HG03565 (cell line): ENCODE measurements at regions not wholly inside any gene's neighbourhood (a gene's known extent, or its start where the extent isn't known, plus 50 kb on each side); places are given as distances from the start of the nearest gene placed in this dataset.
"Not testable (repeated sequence)": the region's sequence is repeated elsewhere in the genome, so short reads cannot be mapped to it uniquely, and the experiment has no call there.

Experiments
- ATAC-seq: cut with Tn5 transposase; IDR thresholded peaks from one replicate; pipeline ENCODE4 v1.9.1; 2021; ENCODE audit warnings: mild to moderate bottlenecking, moderate library complexity; ENCODE audit not compliant: unreplicated experiment

DNA sequence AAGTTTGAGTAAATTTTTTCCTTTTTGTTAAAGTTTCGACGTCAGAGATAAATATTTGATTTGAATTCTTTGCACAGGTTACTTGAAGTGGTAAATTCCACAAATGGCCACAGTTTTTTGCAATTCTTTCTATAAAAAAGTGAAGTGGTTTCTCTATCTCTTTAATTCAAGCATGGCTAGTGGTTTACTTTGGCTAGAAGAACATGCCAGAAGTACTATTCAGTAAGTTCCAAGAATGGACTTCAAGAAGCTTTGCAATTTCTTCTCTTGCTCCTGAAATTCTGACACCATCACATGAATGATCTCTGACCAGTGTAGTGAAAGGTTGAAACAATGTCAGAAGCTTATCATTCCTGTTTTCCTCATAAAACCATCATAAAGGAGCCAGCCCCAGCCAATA is 55.7 kb upstream of the RNPC3 start:
- no peak for ATAC-seq

- no peak for ATAC-seq
Observed at GRCh38 chr1:103467100-103467499, 58.4 kb upstream of the RNPC3 start.

GRCh38 chr1:103461161-103462105 is 64.1 kb upstream of the RNPC3 start:
- peak; percentile 81 for ATAC-seq

- no peak for ATAC-seq
Observed at GRCh38 chr1:103460511-103460910, 65.0 kb upstream of the RNPC3 start.

- ATAC-seq = no peak
Observed at GRCh38 chr1:103459346-103459745, 66.2 kb upstream of the RNPC3 start.

DNA sequence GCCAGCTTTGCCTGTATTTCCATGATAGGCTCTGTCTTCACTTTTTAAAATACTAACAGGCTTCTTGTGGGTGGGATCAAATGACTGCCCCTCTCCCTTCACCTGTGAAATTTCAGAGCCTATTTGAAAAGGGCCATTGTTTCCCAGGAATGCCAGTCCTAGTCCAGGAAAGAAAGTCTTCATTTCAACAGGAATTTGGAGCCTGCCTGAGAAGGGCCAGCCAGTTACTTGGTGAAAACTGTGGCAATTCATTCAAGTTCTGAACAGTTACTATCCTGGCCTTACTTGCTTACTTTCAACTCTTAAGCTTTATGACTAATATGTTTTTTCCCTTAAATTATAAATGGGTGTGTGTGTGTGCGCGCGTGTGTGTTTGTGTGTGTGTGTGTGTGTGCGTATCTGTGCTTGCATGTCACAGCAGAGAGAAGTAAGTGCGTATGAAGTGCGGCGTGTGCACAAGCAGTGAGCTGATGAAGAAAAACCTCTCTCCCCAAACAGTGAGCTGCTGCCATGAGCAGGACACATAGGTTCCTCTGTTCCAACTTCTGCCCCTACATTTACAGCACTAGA is 67.5 kb upstream of the RNPC3 start:
- no peak for ATAC-seq

GRCh38 chr1:103448560-103448959 is 76.9 kb upstream of the RNPC3 start:
- ATAC-seq = no peak

- ATAC-seq = no peak
Observed at GRCh38 chr1:103447471-103447870, 78.0 kb upstream of the RNPC3 start.

DNA sequence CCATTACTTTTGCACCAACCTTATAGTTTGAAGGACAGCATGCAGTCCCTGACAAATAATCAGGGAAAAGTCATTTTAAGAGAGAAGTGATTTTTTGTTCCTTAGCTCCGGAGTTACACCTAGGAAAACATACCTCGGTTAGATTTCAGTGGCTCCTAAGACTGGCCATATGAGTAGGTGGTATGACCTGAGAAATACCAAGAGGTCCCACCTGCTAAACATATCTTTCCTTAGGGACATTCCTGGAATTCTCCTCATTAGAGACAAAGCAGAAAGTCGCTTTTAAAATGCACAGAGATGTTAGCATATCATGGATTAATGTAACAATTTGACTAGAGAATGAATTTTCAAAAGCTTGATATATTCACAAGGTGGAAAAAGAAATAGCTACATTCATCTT is 84.2 kb upstream of the RNPC3 start:
- ATAC-seq = no peak

DNA sequence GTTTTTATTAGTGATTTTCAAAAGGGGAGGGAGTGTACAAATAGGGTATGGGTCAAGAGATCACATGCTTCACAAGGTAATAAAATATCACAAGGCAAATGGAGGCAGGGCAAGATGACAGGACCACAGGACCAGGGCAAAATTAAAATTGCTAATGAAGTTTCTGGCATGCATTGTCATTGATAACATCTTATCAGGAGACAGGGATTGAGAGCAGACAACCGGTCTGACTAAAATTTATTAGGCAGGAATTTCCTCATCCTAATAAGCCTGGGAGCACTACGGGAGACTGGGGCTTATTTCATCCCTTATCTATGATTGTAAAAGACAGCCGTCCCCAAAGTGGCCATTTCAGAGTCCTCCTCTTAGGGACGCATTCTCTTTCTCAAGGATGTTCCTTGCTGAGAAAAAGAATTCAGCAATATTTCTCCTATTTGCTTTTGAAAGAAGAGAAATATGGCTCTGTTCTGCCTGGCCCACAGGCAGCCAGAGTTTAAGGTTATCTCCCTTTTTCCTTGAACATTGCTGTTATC is 88.9 kb upstream of the RNPC3 start:
- ATAC-seq = not testable (repeated sequence)

- no peak for ATAC-seq
Observed at GRCh38 chr1:103435443-103435842, 90.1 kb upstream of the RNPC3 start.

GRCh38 chr1:103424650-103425049 is 100.8 kb upstream of the RNPC3 start:
- no peak for ATAC-seq

GRCh38 chr1:103416681-103417286 is 108.7 kb upstream of the RNPC3 start:
- no peak for ATAC-seq

DNA sequence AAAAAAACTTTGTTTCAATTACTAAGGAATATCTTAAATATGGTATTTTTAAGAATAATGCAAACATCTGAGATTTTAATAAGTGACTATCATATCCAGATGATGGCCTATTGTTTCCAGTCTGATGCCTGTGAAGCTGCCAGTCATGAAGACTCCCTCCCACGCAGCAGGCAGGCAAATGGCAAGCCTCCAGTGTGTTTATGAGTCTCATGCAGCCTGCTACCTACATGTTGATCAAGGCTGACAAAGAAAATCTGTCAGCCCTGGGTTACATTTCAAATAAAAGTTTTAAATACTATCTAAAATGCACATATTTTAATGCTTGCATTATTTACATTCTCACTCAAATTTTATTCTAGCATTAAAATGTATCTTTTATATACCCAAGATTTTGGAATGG is 137.6 kb upstream of the RNPC3 start:
- no peak for ATAC-seq

DNA sequence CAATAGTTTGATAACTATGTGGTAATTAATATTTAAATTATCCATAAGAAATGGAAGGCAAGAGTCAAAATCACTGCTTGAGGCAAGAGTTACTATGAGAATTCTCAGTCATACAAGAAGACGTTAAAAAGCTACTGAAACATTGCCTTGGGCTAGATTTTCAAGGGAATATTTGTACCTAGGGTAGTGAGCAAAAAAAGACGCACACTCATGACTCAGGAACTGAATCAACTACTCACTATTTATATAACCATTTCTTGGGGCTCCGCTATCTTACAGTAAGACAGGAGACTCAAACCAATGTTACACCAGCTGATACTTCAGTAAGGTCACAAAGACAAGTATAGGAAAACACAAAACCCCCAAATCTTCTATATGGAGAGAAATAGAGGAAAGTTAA is 151.5 kb upstream of the RNPC3 start:
- no peak for ATAC-seq

DNA sequence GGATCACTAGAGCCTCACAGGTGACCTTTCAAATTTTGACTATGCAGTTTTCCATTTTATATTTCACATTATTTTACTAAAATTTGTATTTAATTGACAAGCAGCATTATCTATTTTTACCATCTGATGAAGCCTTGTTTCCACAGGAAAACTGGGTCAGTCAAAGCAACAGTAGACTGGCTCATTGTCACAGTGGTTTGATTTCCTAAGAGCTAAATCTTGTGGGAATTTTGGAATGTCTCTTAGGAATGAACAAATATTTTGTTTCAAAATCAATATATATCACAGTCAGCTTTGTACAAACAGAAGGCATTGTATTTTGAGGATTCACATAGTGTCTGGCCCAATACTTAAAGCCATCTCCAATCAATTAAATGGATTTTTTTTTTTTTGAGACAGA is 152.6 kb upstream of the RNPC3 start:
- no peak for ATAC-seq

- no peak for ATAC-seq
Observed at GRCh38 chr1:103371234-103371633, 154.3 kb upstream of the RNPC3 start.

DNA sequence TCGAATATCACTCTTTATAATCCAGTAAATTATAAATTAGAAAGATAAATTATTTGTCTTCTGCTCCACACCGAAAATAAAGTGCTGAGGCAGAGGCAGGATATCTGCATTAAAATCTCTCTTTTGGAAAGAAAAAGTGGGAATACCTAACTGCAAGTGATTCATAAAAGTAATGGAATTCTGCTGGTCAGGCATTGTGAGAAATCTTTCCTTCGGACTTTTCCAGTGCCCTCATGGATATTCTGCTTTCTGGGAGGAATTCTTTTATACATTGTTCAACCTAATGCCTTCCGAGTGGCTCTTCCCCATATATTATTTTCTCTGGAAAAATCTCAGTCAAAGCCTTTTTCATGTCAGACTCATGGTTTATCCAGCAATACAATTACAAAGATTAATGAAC is 158.3 kb upstream of the RNPC3 start:
- no peak for ATAC-seq

DNA sequence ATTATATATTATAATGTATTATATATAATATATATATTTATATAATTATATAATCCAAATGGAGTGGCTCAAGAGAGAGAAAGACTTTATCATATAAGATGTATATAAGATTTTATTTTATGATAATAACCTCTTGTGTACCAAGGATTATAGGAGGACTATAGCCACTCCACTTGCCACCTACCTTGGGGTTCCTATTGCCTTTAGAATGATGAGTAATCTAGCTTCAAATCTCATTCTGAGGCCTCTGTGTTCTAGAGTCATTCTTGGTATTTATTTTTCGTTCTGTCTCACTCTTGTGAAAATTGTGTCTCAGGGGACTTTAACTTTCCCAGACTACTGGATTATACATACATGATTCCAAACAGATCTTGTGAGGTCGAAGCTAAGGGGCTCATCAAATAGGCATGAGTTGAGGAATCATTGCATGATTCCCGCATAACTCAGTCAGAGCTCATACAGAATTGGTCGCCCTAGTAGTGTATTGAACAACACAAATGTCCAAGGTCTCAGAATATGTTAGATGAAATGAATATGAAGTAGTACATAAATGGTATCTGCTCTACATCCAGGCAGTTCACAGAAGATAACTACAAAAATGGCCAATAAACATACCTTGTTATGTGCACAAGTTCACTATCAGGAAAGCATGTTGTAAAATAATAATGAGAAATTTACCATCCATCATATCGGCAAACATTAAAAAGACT is 159.5 kb upstream of the RNPC3 start:
- ATAC-seq = no peak

DNA sequence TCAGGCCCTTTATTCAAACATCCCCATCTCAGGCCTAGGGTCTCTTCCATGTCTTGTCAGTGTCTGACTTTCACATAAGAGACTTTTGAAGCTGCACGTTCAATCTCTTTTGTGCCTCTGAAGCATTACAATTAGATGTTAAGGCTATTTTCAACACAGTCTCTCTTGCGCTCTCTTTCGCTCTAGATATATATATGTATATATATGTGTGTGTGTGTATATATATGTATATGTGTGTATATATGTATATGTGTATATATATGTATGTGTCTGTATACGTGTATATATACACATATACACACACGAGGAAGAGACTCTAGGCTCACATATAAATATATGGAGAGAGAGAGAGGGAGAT is 162.5 kb upstream of the RNPC3 start:
- no peak for ATAC-seq

DNA sequence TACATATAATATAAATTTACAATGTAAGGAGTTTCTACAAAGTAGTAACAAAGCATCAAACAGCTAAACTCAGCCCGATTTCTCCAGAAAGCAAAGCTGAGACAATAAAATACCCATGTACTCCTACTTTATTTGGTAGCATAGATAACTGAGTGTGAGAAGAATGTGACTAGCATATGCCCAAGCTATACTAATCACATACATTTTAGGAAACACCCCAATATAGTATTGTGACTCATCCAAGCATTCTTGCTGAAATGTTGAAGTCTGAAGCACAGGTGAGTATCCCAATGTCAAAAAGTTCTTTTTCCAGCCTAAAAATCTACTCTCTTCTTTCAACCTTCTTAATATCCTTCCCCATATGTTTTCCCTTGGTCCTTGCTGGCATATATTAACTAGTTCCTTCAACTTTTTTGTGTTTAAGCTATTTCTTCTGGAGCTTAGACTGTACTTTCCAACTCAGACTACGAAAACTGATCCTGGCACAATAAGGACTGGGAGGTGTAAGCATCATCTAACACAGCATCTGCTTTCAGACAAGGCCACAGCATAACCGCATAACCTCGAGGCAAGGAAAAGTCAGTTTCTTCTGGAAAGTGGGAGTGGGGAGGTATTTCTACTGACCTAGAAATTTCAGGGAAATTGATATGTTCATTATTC is 163.0 kb upstream of the RNPC3 start:
- no peak for ATAC-seq
